ENCODE measurements at regions not wholly inside any gene's neighbourhood (a gene's known extent, or its start where the extent isn't known, plus 50 kb on each side); places are given as distances from the start of the nearest gene placed in this dataset.
"Not testable (repeated sequence)": the region's sequence is repeated elsewhere in the genome, so short reads cannot be mapped to it uniquely, and the experiment has no call there.

DNA sequence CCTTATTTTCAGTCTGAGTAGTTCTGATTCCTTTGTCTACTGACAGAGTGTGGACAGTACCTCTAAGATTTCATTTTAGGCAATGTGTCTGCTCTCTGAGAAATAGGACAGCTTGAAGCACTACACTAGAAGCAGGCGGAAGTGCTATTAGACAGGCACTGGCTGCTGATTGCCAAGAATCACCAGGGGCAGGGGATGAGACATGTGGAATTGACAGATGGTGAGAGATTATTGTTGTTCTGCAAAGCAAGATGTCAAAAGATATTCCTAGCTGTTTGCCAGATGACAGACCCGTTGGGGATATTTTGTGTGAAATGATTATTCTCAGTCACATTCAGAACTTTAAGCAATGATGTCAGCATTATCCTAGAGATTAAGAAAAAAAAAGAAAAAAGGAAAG lies 323.3 kb downstream of the ANKRD30B start:
- DNase-seq: not testable (repeated sequence)
